Activated B cell treated with CpG ODN at 0.5 μM for 24 hours (primary cell): ENCODE measurements at regions not wholly inside any gene's neighbourhood (a gene's known extent, or its start where the extent isn't known, plus 50 kb on each side); places are given as distances from the start of the nearest gene placed in this dataset.
"Not testable (repeated sequence)": the region's sequence is repeated elsewhere in the genome, so short reads cannot be mapped to it uniquely, and the experiment has no call there.

Experiments used
- ATAC-seq: fragments of 200-7000 bp; cut with Tn5 transposase; one replicate; pipeline ENCODE4 v1.10.0; 2021; ENCODE audit warnings: low read depth, mild to moderate bottlenecking, moderate library complexity
- CTCF ChIA-PET: fragments of 350-600 bp; sonication (Branson Sonifier 250); formaldehyde crosslinking; loops from one replicate; lab custom pipeline; 2021; ENCODE audit warnings: antibody characterized with exemption; lab: Charles Lee
- POLR2A ChIA-PET: fragments of 350-600 bp; sonication (Branson Sonifier 250); formaldehyde crosslinking; loops from one replicate; lab custom pipeline; 2021; ENCODE audit warnings: antibody characterized with exemption; lab: Charles Lee
- DNase-seq: peaks from one replicate; pipeline ENCODE4 v3.0.0; 2022
- H3K27ac Mint-ChIP-seq: one replicate; pipeline ENCODE4 v1.8.0; 2020; ENCODE audit warnings: mixed read lengths
- H3K27me3 Mint-ChIP-seq: one replicate; pipeline ENCODE4 v1.8.0; 2021; ENCODE audit warnings: mixed read lengths
- H3K36me3 Mint-ChIP-seq: one replicate; pipeline ENCODE4 v1.8.0; 2021; ENCODE audit warnings: low read depth, mixed read lengths
- H3K4me1 Mint-ChIP-seq: one replicate; pipeline ENCODE4 v1.8.0; 2021; ENCODE audit warnings: mixed read lengths
- H3K4me3 Mint-ChIP-seq: one replicate; pipeline ENCODE4 v1.8.0; 2020; ENCODE audit warnings: mild to moderate bottlenecking, mixed read lengths
- H3K9me3 Mint-ChIP-seq: one replicate; pipeline ENCODE4 v1.8.0; 2020; ENCODE audit warnings: mixed read lengths
- intact Hi-C: fragments of 100-400 bp; cut with micrococcal nuclease; formaldehyde crosslinking; loops from one replicate; pipeline ENCODE4 v1.15.1; 2024
- TF ChIP-seq, protein P1 (sequence below): fragments of 200-600 bp; IDR thresholded peaks from one replicate; pipeline ENCODE4 v1.8.0; 2022; ENCODE audit warnings: antibody characterized with exemption, mild to moderate bottlenecking

GRCh38 chr7:159335181-159335926, 190.7 kb upstream of the VIPR2 start:
- H3K9me3 Mint-ChIP-seq, H3K36me3 Mint-ChIP-seq: not testable (repeated sequence)

GRCh38 chr7:159332854-159333479, 188.3 kb upstream of the VIPR2 start:
- intact Hi-C loops, H3K4me1 Mint-ChIP-seq, CTCF ChIA-PET, H3K4me3 Mint-ChIP-seq, H3K27ac Mint-ChIP-seq, H3K36me3 Mint-ChIP-seq, DNase-seq, ATAC-seq, H3K27me3 Mint-ChIP-seq, POLR2A ChIA-PET, H3K9me3 Mint-ChIP-seq: not testable (repeated sequence)

More at GRCh38 chr7:159335181-159335926, 190.7 kb upstream of the VIPR2 start:
- H3K27ac Mint-ChIP-seq, CTCF ChIA-PET, ATAC-seq, intact Hi-C loops, DNase-seq, H3K4me1 Mint-ChIP-seq, POLR2A ChIA-PET, H3K27me3 Mint-ChIP-seq, H3K4me3 Mint-ChIP-seq: not testable (repeated sequence)

GRCh38 chr7:159331462-159331861, 186.8 kb upstream of the VIPR2 start:
- no peak overlapping the region for H3K27ac Mint-ChIP-seq
- H3K4me1 Mint-ChIP-seq, result no peaks in the 10 kb centered on the region
- H3K4me3 Mint-ChIP-seq, result no peak overlapping the region
- ATAC-seq (no peak), DNase-seq (no peak)
- CTCF ChIA-PET, result no interaction called here
- no peaks in the 10 kb centered on the region for H3K36me3 Mint-ChIP-seq
- intact Hi-C loops, result no loop called here
- no peaks in the 10 kb centered on the region for H3K27me3 Mint-ChIP-seq
- TF ChIP-seq, protein P1, sequence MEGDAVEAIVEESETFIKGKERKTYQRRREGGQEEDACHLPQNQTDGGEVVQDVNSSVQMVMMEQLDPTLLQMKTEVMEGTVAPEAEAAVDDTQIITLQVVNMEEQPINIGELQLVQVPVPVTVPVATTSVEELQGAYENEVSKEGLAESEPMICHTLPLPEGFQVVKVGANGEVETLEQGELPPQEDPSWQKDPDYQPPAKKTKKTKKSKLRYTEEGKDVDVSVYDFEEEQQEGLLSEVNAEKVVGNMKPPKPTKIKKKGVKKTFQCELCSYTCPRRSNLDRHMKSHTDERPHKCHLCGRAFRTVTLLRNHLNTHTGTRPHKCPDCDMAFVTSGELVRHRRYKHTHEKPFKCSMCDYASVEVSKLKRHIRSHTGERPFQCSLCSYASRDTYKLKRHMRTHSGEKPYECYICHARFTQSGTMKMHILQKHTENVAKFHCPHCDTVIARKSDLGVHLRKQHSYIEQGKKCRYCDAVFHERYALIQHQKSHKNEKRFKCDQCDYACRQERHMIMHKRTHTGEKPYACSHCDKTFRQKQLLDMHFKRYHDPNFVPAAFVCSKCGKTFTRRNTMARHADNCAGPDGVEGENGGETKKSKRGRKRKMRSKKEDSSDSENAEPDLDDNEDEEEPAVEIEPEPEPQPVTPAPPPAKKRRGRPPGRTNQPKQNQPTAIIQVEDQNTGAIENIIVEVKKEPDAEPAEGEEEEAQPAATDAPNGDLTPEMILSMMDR, result no peak
- peaks cover 12% of the 10 kb centered on the region for H3K9me3 Mint-ChIP-seq
- POLR2A ChIA-PET, result no interaction called here

DNA sequence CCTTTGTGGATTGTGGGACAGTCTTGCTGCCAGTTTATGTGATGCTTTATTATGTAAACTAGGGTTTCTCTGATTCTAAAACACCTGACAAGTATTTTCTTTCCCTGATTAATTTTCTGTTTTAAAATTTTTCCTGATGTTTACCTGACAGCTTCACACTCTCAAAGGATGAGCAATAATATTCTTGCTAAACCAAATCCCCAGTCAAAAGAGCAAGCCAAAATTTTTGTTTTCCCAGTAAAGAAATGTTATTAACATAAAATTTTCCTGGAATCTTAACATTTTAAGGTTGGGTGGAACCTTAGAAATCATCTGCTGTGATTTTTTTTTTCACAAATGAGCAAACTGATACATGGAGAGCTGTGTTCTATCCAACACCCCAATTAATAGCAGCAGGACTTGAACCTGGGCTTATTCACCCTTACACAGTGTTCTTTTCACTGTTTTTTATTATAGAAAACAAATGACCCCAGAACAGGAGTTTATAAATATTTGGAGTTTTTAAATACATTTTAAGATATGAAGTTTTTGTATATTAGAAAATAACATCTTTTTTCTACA, 185.2 kb upstream of the VIPR2 start:
- CTCF ChIA-PET, result no interaction called here
- Mint-ChIP-seq H3K4me1 (no peaks in the 10 kb centered on the region), H3K27me3 (no peaks in the 10 kb centered on the region), H3K4me3 (no peak overlapping the region), H3K27ac (no peak overlapping the region), H3K9me3 (peaks cover 12% of the 10 kb centered on the region), H3K36me3 (no peaks in the 10 kb centered on the region)
- DNase-seq (no peak), ATAC-seq (no peak)
- POLR2A ChIA-PET, result no interaction called here
- intact Hi-C loops, result no loop called here
- TF ChIP-seq, protein P1, result no peak

DNA sequence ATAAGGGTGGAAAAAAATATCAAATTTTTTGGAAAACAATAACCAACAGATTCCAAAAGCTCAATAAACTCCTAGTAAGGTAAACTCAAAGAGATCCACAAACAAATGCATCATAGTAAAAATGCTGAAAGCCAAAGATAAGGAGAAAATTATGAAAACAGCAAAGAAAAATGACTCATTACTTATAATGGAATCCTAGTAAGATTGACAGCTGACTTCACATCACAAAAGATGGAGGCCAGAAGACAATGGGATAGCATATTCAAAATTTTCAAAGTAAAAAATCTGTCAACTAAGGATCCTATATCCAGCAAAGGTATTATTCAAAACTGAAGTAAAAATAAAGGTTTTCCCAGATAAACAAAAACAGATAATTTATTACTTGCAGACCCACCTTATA, 183.4 kb upstream of the VIPR2 start:
- H3K4me3 Mint-ChIP-seq, result no peak overlapping the region
- H3K27ac Mint-ChIP-seq, result no peak overlapping the region
- DNase-seq (no peak), ATAC-seq (no peak)
- intact Hi-C loops, result no loop called here
- no peaks in the 10 kb centered on the region for H3K36me3 Mint-ChIP-seq
- POLR2A ChIA-PET, result no interaction called here
- H3K9me3 Mint-ChIP-seq, result peaks cover 10% of the 10 kb centered on the region
- no peaks in the 10 kb centered on the region for H3K4me1 Mint-ChIP-seq
- no peaks in the 10 kb centered on the region for H3K27me3 Mint-ChIP-seq
- CTCF ChIA-PET, result no interaction called here
- TF ChIP-seq, protein P1, result no peak

DNA sequence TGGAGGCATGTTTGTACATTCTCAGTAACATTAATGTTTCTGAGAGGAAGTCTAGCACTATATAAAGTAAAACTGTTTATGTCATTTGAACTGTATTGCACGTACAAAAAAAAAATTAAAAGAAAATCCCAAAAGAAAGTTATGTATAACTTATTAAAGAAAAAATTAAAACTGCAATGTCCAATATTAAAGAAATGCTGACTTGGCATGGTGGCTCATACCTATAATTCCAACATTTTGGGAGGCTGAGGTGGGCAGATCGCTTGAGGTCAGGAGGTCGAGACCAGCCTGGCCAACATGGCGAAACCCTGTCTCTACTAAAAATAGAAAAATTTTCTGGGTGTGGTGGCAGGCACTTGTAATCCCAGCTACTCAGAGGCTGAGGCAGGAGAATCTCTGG, 178.7 kb upstream of the VIPR2 start:
- Mint-ChIP-seq H3K4me3 (no peak overlapping the region), H3K4me1 (no peaks in the 10 kb centered on the region), H3K9me3 (peaks cover 18% of the 10 kb centered on the region), H3K27me3 (no peaks in the 10 kb centered on the region), H3K36me3 (no peaks in the 10 kb centered on the region), H3K27ac (no peak overlapping the region)
- ChIA-PET CTCF (no interaction called here), POLR2A (no interaction called here)
- no peak for DNase-seq
- TF ChIP-seq, protein P1, result no peak
- intact Hi-C loops, result no loop called here
- no peak for ATAC-seq
